NCI-H1694 (cell line): ENCODE measurements at regions not wholly inside any gene's neighbourhood (a gene's known extent, or its start where the extent isn't known, plus 50 kb on each side); places are given as distances from the start of the nearest gene placed in this dataset.

Experiments
- DNase-seq: peaks from one replicate; lab custom pipeline; 2025; lab: John Stamatoyannopoulos, UW

DNA sequence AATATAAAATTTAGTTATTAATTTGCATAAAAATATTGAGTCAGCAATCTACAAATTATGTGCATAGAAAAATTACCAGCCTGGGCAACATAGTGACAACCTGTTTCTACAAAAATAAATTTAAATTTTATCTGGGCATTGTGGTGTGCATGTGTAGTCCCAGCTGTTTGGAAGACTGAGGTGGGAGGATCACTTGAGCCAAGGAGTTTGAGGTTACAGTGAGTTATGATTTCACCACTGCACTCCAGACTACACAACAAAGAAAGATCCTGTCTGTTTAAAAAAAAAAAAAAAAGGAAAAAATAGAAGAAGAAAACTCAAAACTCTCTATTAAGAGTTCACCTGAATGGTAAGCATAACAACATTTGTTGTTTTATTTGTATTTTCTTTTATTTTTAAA lies 1048.4 kb upstream of the CDH2 start:
- DNase-seq = no peak

DNA sequence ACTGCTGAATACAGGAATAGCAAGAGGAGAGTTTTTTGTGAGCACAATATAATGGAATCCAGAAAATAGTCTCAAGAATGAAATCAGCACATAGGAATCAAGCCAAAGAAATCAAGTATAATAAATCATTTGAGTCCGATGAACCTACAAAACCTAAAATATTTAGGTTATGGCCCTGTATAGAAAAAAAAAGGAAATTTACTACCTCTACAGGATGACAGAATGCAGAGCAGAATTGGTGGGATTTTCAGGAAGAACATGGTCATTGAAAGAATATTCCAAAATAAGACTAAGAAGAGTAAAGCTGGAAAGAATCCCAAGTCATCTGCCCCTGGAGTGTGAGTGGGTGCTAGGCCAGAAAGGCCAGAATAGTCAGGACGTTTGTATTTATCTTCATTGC lies 1041.2 kb upstream of the CDH2 start:
- no peak for DNase-seq

DNA sequence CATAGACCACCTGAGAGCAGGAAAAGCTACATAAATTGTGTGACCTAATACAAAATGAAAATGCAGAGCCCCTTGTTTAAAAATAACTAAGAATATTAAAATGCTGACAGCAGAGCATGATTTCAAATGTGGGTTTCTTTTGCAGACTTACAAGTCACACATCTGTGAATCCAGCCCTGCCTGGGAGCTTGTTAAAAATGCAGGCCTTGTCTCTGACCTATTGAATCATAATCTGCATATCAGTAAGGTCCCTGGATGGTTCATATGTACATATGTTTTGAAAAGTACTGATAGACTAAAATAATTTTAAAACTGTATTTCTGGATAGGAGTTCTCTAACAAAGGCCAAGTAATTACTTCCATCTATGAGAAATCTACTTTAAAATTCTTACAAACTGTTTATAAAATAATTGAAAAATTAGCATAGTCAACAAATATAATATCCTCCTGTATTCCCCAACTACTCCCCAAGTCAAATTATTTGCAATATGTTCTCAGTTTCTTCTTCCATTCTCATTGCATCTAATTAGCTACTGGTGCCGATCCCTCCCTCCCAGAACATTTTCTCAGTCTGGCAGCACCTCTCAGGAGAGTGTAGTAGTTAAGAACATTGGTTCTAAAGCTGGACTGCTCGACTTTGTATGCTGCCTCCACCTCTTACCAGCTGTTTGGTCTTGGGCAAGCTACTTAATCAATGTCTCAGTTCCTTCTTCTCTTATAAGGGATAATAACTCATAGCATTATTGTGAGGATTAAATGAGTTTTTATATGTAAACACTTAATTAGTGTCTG lies 1040.4 kb upstream of the CDH2 start:
- DNase-seq = no peak

DNA sequence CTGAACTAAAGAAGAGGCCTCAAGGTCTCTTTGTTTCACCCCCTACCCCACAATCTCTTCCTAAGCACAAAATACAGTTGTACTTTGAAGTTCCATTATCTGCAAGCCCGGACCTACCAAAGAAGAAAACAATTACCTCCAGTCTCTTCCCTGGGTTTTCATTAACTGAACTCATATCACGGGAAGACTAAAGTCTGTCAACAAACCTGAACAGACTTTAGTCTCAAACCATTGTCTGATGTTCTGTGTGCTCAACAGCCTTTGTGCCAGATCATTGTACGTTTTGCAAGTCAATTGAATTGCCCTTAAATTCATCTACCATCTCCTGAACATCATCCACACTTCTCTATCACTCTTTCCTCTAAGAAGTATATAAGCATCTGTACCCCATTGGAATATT lies 1021.9 kb upstream of the CDH2 start:
- no peak for DNase-seq

DNA sequence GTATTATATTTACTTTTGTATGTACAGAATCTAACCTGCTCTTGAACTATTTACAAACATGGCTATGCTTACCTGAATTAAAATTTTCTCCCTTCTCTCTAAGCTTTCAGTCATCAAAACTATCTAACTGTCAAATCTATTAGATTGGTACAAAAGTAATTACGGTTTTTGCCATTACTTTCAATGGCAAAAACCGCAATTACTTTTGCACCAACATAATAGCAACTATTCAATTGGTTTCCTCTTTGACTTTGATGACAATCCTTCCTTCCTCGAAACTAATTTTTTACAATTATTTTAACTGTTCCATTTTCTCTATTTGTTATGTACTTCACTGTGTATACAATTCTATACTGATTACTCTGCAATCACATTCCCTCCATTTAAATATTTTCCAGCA lies 1019.4 kb upstream of the CDH2 start:
- DNase-seq = no peak

DNA sequence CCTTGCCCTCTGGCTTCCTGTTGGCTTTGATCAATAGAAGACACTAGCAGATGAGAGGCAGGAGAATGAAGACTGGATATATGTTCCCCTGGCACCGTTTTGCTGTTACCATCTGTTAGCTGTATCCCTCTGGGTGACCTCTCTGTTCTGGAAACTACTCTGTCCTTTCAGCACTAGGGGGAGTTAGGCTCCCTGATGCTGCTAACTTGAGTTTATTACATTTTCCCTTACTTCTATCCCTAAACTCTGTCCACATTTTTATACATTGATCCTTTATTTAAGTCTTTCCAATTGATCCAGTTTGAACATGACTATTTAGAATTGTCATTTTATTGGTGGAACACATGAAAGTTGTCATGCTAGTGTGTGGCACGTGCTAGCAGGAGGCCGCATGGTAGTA lies 1014.3 kb upstream of the CDH2 start:
- no peak for DNase-seq

DNA sequence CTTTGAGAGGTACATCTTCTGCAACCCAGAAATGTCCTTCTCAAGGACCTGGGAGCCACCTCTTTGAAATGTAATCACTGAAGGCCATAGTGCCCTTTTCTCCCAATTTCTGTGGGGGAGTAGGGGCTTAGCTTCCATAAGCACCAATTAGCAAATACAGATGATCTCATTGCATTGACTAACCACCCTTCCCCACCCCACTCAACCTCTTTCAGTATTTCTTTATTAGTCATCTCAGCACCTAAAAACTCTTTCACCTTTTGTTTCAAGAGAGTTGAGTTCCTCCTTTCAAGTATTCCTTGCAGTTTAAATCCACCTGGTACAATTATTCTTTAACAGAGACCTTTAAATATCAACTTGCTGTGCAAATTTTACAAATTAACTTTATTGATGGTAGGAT lies 1011.8 kb upstream of the CDH2 start:
- no peak for DNase-seq

DNA sequence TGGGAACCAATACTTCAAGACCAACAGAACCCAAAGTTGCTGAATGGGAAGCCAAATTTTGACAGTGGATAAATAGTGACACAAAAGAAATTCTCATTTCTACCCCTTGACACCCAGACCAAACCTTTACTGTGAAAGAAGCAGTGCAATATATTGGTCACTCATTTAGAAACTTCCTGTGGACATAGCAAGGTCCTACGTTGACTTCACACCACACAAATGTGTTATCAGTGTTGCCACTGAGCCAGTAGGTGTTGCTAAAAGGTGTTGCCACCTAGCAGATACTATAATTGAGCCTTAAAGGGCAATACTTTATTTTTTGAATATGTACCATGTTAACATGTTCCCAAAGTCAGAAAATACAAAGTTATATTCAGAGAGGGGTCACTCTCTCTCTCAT lies 1008.9 kb upstream of the CDH2 start:
- DNase-seq = no peak

DNA sequence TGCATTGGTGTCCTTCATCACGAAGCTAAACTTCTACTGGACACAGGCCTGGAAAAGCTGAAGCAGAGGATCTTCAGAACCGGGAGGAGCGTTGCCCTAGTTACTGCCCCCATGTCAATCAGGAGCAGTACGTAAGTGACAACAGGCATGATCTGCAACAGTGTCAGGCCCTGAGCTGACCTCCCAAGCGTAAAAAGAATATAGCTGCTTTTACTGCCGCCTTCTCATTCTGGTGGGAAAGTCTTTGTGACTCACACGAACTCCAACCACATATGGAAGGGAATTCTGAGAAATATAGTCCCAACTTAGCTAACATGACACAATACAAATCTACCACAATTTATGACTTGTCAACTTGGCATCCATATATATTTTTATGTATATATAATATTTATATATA lies 1007.7 kb upstream of the CDH2 start:
- no peak for DNase-seq

DNA sequence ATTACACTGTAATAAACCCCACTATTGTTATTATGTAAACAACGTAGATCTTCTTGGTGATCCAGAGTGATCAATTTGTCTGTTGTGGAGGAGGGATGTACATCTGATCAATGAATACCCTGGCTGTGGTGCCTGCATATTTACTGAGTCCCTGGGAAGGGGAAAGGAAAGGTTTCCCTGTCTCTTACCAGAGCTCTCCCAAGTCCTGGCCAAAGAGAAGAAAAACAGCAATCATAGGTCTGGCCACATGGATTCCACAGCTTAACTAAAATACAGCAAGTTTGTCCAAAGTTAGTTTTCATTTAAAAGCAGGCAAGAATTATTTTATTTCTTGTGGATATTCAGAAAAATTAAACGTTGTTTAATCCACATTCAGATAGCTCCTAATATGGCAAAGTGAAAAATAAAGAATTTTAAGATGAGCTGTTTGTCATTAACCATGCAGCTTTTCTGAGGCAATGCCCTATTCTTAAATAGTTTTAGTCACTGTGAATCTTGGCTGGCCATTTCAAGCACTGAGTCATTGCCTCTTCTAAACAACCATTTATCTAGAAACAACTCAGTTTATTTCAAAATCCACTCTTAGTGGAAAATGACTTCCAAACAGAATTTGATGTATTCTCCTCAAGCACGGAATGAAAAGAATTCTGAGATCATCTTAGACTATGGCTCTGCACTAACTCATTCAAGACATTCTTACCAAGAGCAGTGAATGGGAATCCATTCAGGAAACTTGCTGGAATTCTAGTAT lies 1004.4 kb upstream of the CDH2 start:
- no peak for DNase-seq

DNA sequence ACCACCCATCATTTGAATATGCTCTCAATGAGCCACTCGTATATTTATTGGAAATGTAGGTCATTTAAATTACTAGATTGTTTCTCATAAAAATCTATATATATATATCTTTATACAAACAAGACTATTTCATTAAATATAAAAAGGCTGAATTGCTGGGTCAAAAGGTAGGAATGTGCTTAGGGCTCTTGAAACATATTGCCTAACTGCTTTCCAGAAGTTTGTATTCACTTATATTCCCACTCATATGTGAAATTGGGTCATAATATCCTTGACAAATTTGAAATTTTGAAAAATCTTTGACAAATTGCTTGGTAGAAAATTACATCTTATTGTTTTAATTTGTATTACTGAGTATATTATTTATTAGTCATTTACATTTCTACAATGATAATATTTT lies 999.8 kb upstream of the CDH2 start:
- DNase-seq = no peak

DNA sequence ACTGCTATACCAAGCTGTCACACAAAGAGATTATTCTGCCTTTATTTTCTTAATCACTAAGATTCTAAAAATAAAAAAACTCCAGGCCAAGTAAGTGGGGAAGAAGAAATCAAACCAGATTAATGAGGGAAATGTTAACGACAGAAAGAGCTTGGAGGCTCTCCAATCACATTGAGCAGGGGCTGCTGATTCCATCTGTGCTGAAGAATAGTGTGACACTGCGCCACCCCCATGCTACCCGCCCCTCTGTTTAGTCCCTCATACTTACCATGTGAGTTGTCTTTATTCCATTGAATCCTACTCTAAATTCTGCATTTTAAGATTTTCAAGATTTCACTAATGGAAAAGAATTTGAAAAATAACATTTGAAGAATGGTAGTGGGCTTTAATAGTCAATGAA lies 998.0 kb upstream of the CDH2 start:
- DNase-seq = no peak

DNA sequence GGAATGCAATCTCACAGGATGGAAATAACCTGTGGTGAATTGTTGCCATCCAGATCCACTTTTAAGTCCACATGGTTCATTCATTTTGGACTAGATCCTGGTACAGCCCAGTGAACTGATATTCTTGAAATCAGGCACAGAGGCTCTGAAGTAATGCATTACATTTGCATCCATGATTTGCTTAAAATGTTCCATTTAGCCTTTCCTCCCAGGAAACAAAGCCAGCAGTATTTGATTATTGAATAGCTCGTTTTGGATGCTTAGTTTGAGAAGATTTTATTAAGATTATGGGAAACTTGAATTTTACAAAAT lies 995.8 kb upstream of the CDH2 start:
- DNase-seq = no peak

DNA sequence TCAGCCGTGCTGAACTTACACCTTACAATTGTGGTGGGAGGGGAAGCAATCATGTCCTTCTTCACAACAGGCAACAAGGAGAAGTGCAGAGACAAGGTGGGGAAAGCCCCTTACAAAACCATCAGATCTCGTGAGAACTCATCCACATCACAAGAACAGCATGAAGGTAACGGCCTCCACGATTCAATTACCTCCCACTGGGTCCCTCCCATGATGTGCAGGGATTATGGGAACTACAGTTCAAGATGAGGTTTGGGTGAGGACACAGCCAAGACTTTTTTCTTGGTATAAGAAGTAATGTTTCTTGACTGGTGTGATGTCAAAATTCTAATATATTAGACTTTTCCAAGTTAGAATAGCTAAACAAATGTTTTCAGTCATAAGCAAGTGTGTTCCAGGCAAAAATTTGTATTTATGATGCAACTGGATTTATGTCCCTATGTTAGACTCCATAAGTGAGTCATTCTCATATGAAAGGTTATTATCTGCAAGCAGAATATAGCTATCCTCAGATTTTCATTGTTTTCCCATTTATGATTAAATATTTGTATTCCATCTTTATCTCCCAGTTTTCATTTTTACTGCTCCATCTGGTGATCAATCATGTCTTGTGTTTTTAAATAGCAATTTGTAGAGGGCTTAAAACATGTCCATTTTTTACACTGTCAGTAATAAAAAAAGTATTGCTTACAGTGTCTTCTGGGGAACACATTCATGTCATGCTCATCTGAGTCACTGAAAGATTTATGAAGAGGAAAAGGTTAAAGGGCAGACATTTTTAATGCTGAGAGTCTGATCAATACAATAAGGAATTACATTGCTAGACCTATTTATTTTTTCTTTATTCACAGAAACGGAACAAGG lies 995.2 kb upstream of the CDH2 start:
- no peak for DNase-seq

DNA sequence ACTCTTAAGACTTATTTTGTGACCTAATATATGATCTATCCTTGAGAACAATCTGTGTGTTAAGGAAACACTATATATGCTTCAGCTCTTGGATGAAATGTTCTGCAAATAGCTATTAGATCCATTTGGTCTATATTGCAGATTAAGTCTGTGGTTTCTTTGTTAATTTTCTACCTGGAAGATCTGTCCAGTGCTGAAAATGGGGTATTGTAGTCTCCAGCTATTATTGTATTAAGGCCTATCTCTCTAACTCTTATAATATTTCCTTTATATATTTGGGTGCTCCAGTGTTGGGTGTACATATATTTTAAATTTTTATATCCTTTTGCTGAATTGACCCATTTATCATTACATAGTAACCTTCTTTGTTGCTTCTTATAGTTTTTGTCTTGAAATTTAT lies 992.7 kb upstream of the CDH2 start:
- DNase-seq = no peak

DNA sequence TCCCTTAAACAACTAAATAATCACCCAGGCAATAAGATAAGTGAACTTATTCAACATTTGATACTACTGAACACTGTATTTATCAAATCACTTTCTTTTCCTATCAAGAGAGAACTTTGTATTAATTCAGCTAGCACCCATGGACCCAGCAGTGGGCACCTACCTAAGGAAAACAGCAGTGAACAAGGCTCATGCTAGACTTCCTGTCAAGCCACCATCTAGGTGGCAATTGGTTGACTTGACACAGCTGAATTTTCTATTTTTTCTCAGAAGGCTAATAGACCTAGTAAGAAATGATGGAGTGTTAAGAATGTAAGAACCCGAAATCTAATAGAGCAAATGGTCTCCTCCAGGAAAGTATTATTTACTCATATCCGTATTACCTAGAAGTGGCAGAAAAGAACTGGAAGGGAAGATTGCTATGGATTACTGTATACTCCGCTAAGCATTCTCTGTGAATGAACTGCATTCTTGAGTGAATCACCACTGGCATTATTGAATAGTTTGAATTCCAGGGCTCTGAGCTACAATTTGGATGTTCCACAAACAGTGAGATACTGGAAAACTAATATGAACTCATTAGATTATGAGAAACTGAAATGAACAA lies 988.2 kb upstream of the CDH2 start:
- DNase-seq = no peak

DNA sequence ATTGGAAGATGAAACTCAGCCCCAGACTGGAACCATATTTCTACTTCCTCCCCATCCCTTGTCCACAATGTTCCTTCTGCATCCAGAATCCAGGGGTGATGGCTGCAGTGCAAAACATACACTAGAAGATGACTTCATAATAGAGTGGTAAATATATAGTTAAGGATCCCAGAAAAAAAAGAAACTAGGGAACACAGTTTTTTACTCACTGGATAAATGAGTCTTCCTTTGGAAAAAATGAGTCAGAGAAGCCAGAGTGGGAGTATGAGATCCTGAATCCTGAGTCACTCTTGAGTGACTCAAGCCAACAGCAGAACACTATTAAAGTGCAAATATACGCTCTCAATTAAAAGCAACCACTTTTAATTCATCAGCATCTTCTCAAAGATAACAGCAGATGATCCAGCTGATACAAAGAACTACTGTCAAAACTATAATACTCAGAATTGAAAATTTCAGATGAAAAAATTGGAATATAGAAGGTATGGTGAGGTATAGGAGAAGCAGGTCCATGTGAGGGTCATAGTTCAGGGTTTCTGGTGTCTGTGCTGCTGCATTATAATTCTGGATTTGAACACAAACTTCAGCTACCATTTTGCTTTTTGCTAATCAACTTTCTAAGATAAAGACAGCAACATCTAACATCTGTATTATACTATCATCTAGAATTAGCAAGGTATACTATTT lies 987.2 kb upstream of the CDH2 start:
- no peak for DNase-seq

DNA sequence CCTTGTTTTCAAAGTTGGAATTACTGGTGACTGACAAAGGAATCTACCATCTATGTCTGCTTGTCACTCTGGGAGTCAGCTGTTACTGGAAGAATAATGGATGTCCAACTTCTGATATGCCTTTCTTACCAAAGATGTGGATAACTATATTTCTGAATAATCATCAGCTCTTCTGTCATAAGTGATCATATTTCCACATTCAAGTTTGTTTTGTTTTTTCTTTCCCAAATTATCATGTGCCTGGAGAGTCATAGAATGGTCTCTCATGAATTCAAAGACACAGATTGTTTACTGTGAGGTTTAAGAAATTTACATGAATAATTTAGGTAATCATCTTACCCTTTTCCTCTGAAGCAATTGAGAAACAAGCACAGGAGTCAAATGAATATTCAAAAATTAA lies 986.7 kb upstream of the CDH2 start:
- no peak for DNase-seq

DNA sequence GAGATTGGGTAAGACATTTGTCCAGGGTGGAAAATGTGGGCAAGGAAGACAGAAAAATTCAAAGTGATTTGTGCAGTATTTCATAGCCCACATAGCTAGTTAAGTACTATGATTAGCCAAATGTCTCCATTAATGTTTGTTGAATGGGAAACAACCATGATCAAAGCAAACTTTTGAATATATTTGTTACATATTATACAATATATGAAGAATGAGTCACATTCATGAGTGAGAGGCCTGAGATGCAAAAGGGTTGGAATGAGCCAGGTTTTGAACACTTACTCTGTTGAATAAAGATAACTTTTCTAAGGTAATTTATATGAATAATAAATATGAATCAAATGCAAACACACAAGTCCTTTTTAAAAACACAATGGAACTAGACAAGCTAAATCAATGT lies 984.5 kb upstream of the CDH2 start:
- DNase-seq = no peak

DNA sequence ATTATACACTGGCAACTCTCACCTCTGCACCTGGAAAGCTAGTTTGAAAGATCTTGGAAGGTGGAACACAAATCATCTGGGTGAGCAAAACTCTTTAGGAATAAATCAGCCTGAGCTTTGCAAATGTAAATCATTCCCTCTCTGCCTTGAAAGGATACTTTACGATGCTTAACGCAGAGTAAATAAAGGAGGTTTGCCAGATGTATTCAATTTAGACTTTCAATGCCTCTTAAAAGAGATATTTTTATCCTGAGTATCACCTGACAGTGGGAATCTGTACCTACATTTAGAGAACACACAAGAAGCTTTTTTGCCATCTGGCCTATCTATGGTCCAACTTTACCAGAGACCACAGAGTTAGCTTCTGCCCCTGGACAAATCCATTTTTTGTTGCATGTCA lies 983.2 kb upstream of the CDH2 start:
- no peak for DNase-seq

DNA sequence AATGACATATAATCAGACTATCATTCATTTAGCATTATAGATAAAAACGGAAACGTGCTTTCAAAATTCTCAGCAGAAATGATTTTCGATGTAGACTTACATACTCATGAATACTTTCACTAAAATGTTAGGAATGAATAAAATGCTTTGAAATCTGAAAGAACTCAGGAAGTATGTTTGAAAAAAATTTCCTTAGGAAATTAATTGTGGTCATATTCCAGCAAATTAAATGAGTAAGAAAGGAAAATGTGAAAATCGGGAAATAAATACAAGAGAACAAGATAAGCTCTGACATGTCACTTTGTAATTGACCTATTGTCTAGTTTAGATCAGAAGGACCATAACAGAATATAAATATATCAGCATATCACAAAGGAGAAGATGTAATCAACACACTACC lies 981.0 kb upstream of the CDH2 start:
- DNase-seq = no peak
